ENCODE measurements at regions not wholly inside any gene's neighbourhood (a gene's known extent, or its start where the extent isn't known, plus 50 kb on each side); places are given as distances from the start of the nearest gene placed in this dataset.
"Not testable (repeated sequence)": the region's sequence is repeated elsewhere in the genome, so short reads cannot be mapped to it uniquely, and the experiment has no call there.

DNA sequence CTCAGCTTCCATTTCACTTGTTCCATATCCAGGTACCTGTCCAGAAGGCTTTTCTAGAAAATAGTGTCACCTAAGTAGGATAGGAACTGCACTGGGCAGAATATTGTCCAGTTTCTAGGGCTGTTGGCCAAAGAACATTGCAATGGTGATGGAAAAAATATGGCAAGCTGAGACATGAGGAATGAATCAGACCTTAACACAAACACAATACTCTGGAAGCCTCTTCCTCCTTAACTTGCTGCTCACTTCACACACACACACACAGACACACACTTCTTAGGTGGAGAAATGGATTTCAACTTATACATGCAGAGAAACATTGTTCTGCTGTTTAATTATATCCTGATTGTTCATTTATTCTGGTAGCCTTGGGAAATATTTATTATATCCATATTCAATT, 203.0 kb upstream of the RGS17 start:
- Histone ChIP-seq H2AK5ac (ENCODE audit: low read length) (no peak overlapping the region), H3K79me1 (ENCODE audit: low read length) (no peaks in the 10 kb centered on the region), H3K4me2 (ENCODE audit: low read length) (no peak overlapping the region), H2BK120ac (ENCODE audit: low read depth, low read length) (no peak overlapping the region), H4K8ac (ENCODE audit: low read depth, low read length) (no peak overlapping the region), H2BK5ac (ENCODE audit: low read length) (no peak overlapping the region), H3K27me3 (ENCODE audit: insufficient read depth, low read length, poor library complexity) (no peaks in the 10 kb centered on the region), H3K79me2 (ENCODE audit: control insufficient read depth, insufficient read depth, low read length) (no peaks in the 10 kb centered on the region), H3K4me1 (ENCODE audit: control insufficient read depth, low read depth, low read length) (no peaks in the 10 kb centered on the region), H3K18ac (ENCODE audit: low read length) (no peak overlapping the region), H3K23ac (ENCODE audit: low read length) (no peak overlapping the region), H3K4me3 (ENCODE audit: low read length) (no peak overlapping the region), H2BK15ac (replicated peaks; ENCODE audit: low read depth) (no peak overlapping the region), H3K36me3 (ENCODE audit: control insufficient read depth, insufficient read depth, low read length) (no peaks in the 10 kb centered on the region), H3K4ac (ENCODE audit: low read depth, low read length) (no peak overlapping the region), H3K9ac (ENCODE audit: low read length) (no peak overlapping the region), H3K56ac (ENCODE audit: low read length) (no peak overlapping the region), H3K27ac (ENCODE audit: low read depth, low read length) (no peak overlapping the region), H4K5ac (ENCODE audit: low read length) (no peak overlapping the region)
- DNase-seq = no peak

DNA sequence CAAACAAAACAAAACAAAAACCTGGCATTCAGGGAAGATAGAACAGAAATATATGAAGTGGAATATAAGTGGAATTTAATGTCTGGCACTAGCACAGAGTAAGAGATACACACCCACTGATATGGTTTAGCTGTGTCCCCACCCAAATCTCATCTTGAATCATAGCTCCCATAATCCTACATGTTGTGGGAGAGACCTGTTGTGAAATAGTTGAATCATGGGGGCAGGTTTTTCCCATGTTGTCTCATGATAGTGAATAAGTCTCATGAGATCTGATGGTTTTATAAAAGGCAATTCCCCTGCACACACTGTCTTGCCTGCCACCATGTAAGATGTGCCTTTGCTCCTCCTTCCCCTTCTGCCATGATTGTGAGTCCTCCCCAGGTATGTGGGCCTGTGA, 200.1 kb upstream of the RGS17 start:
- not testable (repeated sequence) for H2AK5ac ChIP-seq (ENCODE audit: low read length)

DNA sequence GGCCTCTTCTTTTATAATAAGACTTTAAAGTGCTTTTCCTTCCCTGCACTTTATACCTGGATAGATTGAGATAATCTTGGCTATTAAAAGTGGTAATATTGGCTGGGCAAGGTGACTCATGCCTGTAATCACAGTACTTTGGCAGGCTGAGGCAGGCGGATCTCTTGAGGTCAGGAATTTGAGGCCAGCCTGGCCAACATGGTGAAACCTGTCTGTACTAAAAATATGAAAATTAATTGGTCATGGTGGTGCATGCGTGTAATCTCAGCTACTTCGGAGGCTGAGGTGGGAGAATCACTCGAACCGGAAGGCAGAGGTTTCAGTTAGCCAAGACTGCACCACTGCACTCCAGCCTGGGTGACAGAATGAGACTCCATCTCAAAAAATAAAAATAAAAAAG, 197.1 kb upstream of the RGS17 start:
- WGBS (ENCODE audit: extremely low coverage, insufficient coverage, low lambda C conversion rate) = no CpG with 5 or more reads among the region's 5 CpGs
- Histone ChIP-seq H4K8ac (ENCODE audit: low read depth, low read length) (no peak overlapping the region), H2BK15ac (replicated peaks; ENCODE audit: low read depth) (no peak overlapping the region), H2BK5ac (ENCODE audit: low read length) (no peak overlapping the region), H2AK5ac (ENCODE audit: low read length) (no peak overlapping the region), H2BK120ac (ENCODE audit: low read depth, low read length) (no peak overlapping the region), H3K4me1 (ENCODE audit: control insufficient read depth, low read depth, low read length) (no peaks in the 10 kb centered on the region), H3K56ac (ENCODE audit: low read length) (no peak overlapping the region), H3K4me3 (ENCODE audit: low read length) (no peak overlapping the region), H3K18ac (ENCODE audit: low read length) (no peak overlapping the region), H3K27me3 (ENCODE audit: insufficient read depth, low read length, poor library complexity) (no peaks in the 10 kb centered on the region), H3K27ac (ENCODE audit: low read depth, low read length) (no peak overlapping the region), H4K5ac (ENCODE audit: low read length) (no peak overlapping the region), H3K23ac (ENCODE audit: low read length) (no peak overlapping the region), H3K79me1 (ENCODE audit: low read length) (no peaks in the 10 kb centered on the region), H3K4me2 (ENCODE audit: low read length) (no peak overlapping the region), H3K79me2 (ENCODE audit: control insufficient read depth, insufficient read depth, low read length) (no peaks in the 10 kb centered on the region), H3K4ac (ENCODE audit: low read depth, low read length) (no peak overlapping the region), H3K36me3 (ENCODE audit: control insufficient read depth, insufficient read depth, low read length) (no peaks in the 10 kb centered on the region), H3K9ac (ENCODE audit: low read length) (no peak overlapping the region)
- DNase-seq = no peak

More for the DNA sequence above, 200.1 kb upstream of the RGS17 start:
- not testable (repeated sequence) for H3K4ac ChIP-seq (ENCODE audit: low read depth, low read length); H3K56ac ChIP-seq (ENCODE audit: low read length); H3K18ac ChIP-seq (ENCODE audit: low read length); H2BK5ac ChIP-seq (ENCODE audit: low read length); H2BK15ac ChIP-seq (replicated peaks; ENCODE audit: low read depth); H4K8ac ChIP-seq (ENCODE audit: low read depth, low read length); H3K23ac ChIP-seq (ENCODE audit: low read length); H3K4me3 ChIP-seq (ENCODE audit: low read length); H3K4me2 ChIP-seq (ENCODE audit: low read length); H3K79me1 ChIP-seq (ENCODE audit: low read length); H2BK120ac ChIP-seq (ENCODE audit: low read depth, low read length); H3K4me1 ChIP-seq (ENCODE audit: control insufficient read depth, low read depth, low read length); H3K9ac ChIP-seq (ENCODE audit: low read length); DNase-seq; H3K36me3 ChIP-seq (ENCODE audit: control insufficient read depth, insufficient read depth, low read length); H3K27ac ChIP-seq (ENCODE audit: low read depth, low read length); H3K79me2 ChIP-seq (ENCODE audit: control insufficient read depth, insufficient read depth, low read length); H4K5ac ChIP-seq (ENCODE audit: low read length); H3K27me3 ChIP-seq (ENCODE audit: insufficient read depth, low read length, poor library complexity)

DNA sequence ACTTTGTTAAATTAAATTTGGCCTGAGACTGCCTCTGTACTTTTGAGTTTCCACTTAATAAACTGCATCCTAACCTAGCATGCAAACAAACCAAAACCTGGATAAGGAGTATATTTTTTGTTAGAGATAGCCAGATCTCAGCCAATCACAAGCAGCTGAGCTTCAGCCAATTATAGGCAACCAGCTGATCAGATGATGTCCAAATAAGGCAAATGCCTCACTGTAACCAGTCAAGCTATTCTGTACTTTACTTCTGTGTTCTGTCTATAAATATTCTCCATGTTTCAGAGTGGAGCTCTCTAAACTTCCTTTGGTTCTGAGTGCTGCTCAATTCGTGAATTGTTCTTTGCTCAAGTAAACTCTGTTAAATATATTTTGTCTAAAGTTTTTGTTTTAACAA, 194.6 kb upstream of the RGS17 start:
- no peaks in the 10 kb centered on the region for H3K4me1 ChIP-seq (ENCODE audit: control insufficient read depth, low read depth, low read length)
- no peak overlapping the region for H3K4ac ChIP-seq (ENCODE audit: low read depth, low read length)
- no peak overlapping the region for H4K5ac ChIP-seq (ENCODE audit: low read length)
- no peak overlapping the region for H3K4me2 ChIP-seq (ENCODE audit: low read length)
- WGBS (ENCODE audit: extremely low coverage, insufficient coverage, low lambda C conversion rate) = no CpG with 5 or more reads among the region's 1 CpG
- no peaks in the 10 kb centered on the region for H3K27me3 ChIP-seq (ENCODE audit: insufficient read depth, low read length, poor library complexity)
- no peaks in the 10 kb centered on the region for H3K79me1 ChIP-seq (ENCODE audit: low read length)
- no peak overlapping the region for H3K23ac ChIP-seq (ENCODE audit: low read length)
- no peak overlapping the region for H3K18ac ChIP-seq (ENCODE audit: low read length)
- H2AK5ac ChIP-seq (ENCODE audit: low read length) = no peak overlapping the region
- no peaks in the 10 kb centered on the region for H3K36me3 ChIP-seq (ENCODE audit: control insufficient read depth, insufficient read depth, low read length)
- H3K4me3 ChIP-seq (ENCODE audit: low read length) = no peak overlapping the region
- no peak overlapping the region for H2BK5ac ChIP-seq (ENCODE audit: low read length)
- H2BK120ac ChIP-seq (ENCODE audit: low read depth, low read length) = no peak overlapping the region
- no peak overlapping the region for H3K27ac ChIP-seq (ENCODE audit: low read depth, low read length)
- H3K79me2 ChIP-seq (ENCODE audit: control insufficient read depth, insufficient read depth, low read length) = no peaks in the 10 kb centered on the region
- no peak overlapping the region for H3K56ac ChIP-seq (ENCODE audit: low read length)
- H4K8ac ChIP-seq (ENCODE audit: low read depth, low read length) = no peak overlapping the region
- no peak overlapping the region for H3K9ac ChIP-seq (ENCODE audit: low read length)
- H2BK15ac ChIP-seq (replicated peaks; ENCODE audit: low read depth) = no peak overlapping the region
- DNase-seq = no peak

DNA sequence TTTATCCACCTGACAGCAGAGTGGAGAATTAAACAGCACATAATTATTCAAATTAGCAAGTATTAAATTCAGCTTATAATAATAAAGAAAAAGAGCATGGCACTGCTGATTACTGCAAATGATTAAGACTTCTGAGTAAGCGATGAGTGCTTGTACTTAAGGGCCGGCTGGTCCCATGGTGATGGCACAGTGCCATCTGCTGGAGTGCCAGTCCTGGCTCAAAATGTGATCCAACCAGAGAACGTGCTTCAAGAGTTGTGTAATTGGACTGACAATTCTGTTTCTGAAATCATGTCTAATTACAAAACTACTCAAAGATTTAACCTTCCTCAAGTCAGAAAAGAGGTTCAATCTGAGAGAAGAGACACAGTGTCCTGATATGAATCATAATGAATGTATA, 181.6 kb upstream of the RGS17 start:
- H3K27me3 ChIP-seq (ENCODE audit: insufficient read depth, low read length, poor library complexity) = no peaks in the 10 kb centered on the region
- H2BK15ac ChIP-seq (replicated peaks; ENCODE audit: low read depth) = no peak overlapping the region
- no peak overlapping the region for H3K27ac ChIP-seq (ENCODE audit: low read depth, low read length)
- no peak overlapping the region for H2AK5ac ChIP-seq (ENCODE audit: low read length)
- H3K4ac ChIP-seq (ENCODE audit: low read depth, low read length) = no peak overlapping the region
- H2BK120ac ChIP-seq (ENCODE audit: low read depth, low read length) = no peak overlapping the region
- H3K79me1 ChIP-seq (ENCODE audit: low read length) = no peaks in the 10 kb centered on the region
- H4K5ac ChIP-seq (ENCODE audit: low read length) = no peak overlapping the region
- H3K4me2 ChIP-seq (ENCODE audit: low read length) = no peak overlapping the region
- H3K79me2 ChIP-seq (ENCODE audit: control insufficient read depth, insufficient read depth, low read length) = no peaks in the 10 kb centered on the region
- no peak overlapping the region for H3K18ac ChIP-seq (ENCODE audit: low read length)
- no CpG with 5 or more reads among the region's 3 CpGs for WGBS (ENCODE audit: extremely low coverage, insufficient coverage, low lambda C conversion rate)
- H3K23ac ChIP-seq (ENCODE audit: low read length) = no peak overlapping the region
- H3K4me3 ChIP-seq (ENCODE audit: low read length) = no peak overlapping the region
- H3K36me3 ChIP-seq (ENCODE audit: control insufficient read depth, insufficient read depth, low read length) = no peaks in the 10 kb centered on the region
- H3K9ac ChIP-seq (ENCODE audit: low read length) = no peak overlapping the region
- H3K4me1 ChIP-seq (ENCODE audit: control insufficient read depth, low read depth, low read length) = no peaks in the 10 kb centered on the region
- no peak overlapping the region for H2BK5ac ChIP-seq (ENCODE audit: low read length)
- H3K56ac ChIP-seq (ENCODE audit: low read length) = no peak overlapping the region
- peak; percentile 53 for DNase-seq
- H4K8ac ChIP-seq (ENCODE audit: low read depth, low read length) = no peak overlapping the region

DNA sequence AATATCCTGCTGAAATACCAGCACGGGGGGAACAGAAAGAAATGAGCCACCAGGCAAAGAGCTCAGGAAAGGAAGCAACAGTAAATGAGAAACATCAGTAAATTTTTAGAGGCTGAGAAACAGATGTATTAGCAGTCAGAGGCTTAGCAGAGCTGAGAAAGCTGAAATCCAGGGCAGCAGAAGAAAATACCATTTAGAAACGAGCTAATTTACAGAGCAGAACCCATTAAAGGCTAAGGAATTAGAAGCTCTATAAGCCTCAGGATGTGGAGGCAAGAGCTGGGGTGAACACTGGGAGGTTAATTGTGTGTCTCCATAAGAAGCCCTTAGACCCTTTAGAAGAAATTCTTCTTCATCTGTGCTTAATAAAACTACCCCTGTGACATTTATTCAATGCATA, 178.6 kb upstream of the RGS17 start:
- Histone ChIP-seq H2BK15ac (replicated peaks; ENCODE audit: low read depth) (no peak overlapping the region), H3K23ac (ENCODE audit: low read length) (no peak overlapping the region), H3K9ac (ENCODE audit: low read length) (no peak overlapping the region), H3K18ac (ENCODE audit: low read length) (peak overlapping the region; percentile 51), H3K79me2 (ENCODE audit: control insufficient read depth, insufficient read depth, low read length) (no peaks in the 10 kb centered on the region), H4K5ac (ENCODE audit: low read length) (no peak overlapping the region), H3K4ac (ENCODE audit: low read depth, low read length) (no peak overlapping the region), H3K56ac (ENCODE audit: low read length) (no peak overlapping the region), H2BK120ac (ENCODE audit: low read depth, low read length) (no peak overlapping the region), H3K27me3 (ENCODE audit: insufficient read depth, low read length, poor library complexity) (no peaks in the 10 kb centered on the region), H2AK5ac (ENCODE audit: low read length) (no peak overlapping the region), H3K4me1 (ENCODE audit: control insufficient read depth, low read depth, low read length) (no peaks in the 10 kb centered on the region), H2BK5ac (ENCODE audit: low read length) (no peak overlapping the region), H3K4me2 (ENCODE audit: low read length) (no peak overlapping the region), H3K4me3 (ENCODE audit: low read length) (no peak overlapping the region), H3K36me3 (ENCODE audit: control insufficient read depth, insufficient read depth, low read length) (no peaks in the 10 kb centered on the region), H4K8ac (ENCODE audit: low read depth, low read length) (no peak overlapping the region), H3K79me1 (ENCODE audit: low read length) (no peaks in the 10 kb centered on the region), H3K27ac (ENCODE audit: low read depth, low read length) (no peak overlapping the region)
- DNase-seq = no peak
- WGBS (ENCODE audit: extremely low coverage, insufficient coverage, low lambda C conversion rate) = no CpG with 5 or more reads among the region's 2 CpGs

All from mesendoderm (in vitro differentiated cells).